ENCODE measurements at regions not wholly inside any gene's neighbourhood (a gene's known extent, or its start where the extent isn't known, plus 50 kb on each side); places are given as distances from the start of the nearest gene placed in this dataset.

DNA sequence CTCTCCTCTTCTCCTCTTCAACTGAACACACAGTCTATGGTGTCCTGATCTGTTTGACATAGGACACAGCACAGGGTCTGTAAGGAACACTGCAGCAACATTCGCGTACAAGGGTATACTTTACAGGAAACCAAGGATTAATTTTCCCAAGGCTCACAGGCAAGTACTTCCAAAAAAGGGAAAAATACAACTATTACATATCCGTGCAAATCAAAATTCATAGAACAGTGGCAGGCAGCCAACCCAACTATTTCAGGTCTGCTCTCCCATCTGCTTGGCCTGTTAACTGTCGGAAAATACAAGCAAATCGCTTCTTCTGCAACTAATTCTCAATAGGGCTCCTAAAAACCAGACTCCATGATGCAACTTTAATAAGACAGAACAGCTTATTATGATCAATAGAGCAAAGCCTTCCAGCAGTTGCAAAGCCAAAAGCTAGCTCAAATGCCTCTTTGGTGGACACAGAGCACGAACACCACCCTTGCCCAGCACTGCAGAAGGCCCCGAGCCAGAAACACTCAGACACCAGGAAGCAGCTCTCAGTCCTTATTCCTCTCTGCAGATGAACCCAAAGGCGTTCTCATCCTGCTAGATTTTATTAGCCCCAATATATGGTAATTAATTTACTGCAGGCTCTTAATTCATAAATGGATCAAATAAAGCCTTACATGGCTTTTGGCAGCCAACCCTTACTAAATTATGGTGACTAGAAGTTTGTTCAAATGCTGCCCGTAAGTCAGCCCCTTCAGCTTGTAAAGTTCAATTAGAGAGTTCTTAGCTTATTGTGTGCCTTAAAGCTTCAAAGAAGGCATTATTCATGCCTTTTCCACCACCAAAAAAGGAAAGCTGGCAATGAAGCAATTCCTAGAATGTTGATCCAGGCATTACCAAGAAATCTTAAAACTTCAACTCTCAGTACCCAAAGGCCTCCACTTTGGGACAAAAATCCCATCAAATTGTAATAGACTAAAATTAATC lies 68.8 kb downstream of the ZNF608 start:
- Histone ChIP-seq H3K4me1 (replicated peaks in 1 of 4; ENCODE audit: control insufficient read depth in 3 of 4, insufficient read depth in 4 of 4, low read length in 3 of 4) (peaks cover 0 to 15% (median 9%) of the 10 kb centered on the region in 4 experiments; a peak in 6 of 7 replicates), H2BK5ac (ENCODE audit: low read depth, low read length) (no peak overlapping the region), H2AK5ac (ENCODE audit: low read depth, low read length) (no peak overlapping the region), H3K27ac (ENCODE audit: low read depth, low read length) (no peak overlapping the region), H4K5ac (ENCODE audit: insufficient read length, low read depth, low read length) (no peak overlapping the region), H3K79me1 (ENCODE audit: low read depth, low read length) (peaks cover 7% of the 10 kb centered on the region), H3K23ac (ENCODE audit: insufficient read length) (no peak overlapping the region), H2BK20ac (ENCODE audit: low read length) (no peak overlapping the region), H3K4me2 (ENCODE audit: insufficient read depth in 1 of 2, low read depth in 2 of 2, low read length in 2 of 2) (no peak overlapping the region), H3K36me3 (ENCODE audit: control insufficient read depth in 2 of 4, insufficient read depth in 4 of 4, low read length in 3 of 4) (no peaks in the 10 kb centered on the region; a peak in 1 of 8 replicates), H2BK15ac (ENCODE audit: low read length) (no peak overlapping the region), H3K14ac (ENCODE audit: insufficient read length) (no peak overlapping the region), H3K9me3 (ENCODE audit: insufficient read depth in 2 of 2, low read depth in 1 of 2, low read length in 1 of 2) (no peaks in the 10 kb centered on the region), H3K27me3 (replicated peaks in 1 of 4; ENCODE audit: control insufficient read depth in 3 of 4, extremely low read depth in 1 of 4, insufficient read depth in 3 of 4, low read length in 3 of 4) (no peaks in the 10 kb centered on the region), H3K9ac (replicated peaks in 1 of 4; ENCODE audit: extremely low read depth in 1 of 4, low read depth in 3 of 4, low read length in 3 of 4) (no peak overlapping the region), H3K56ac (replicated peaks; ENCODE audit: insufficient read length, low read depth, low read length) (no peak overlapping the region), H3K4ac (replicated peaks; ENCODE audit: insufficient read length, low read depth, low read length) (no peak overlapping the region), H3K23me2 (ENCODE audit: low read depth, low read length) (no peaks in the 10 kb centered on the region; the same call in 1 of the 2 replicates), H3K4me3 (ENCODE audit: extremely low read depth in 1 of 4, insufficient read depth in 2 of 4, low read depth in 3 of 4, low read length in 4 of 4) (no peak overlapping the region), H2BK120ac (replicated peaks; ENCODE audit: low read depth, low read length) (no peak overlapping the region), H2BK12ac (ENCODE audit: low read depth, low read length) (no peak overlapping the region), H4K20me1 (replicated peaks in 1 of 2; ENCODE audit: control insufficient read depth in 1 of 2, insufficient read depth in 2 of 2, low read length in 2 of 2) (peaks cover 1 to 4% of the 10 kb centered on the region in 2 experiments), H3K79me2 (ENCODE audit: control insufficient read depth in 1 of 2, insufficient read depth in 2 of 2, low read length in 2 of 2) (peaks cover 0 to 97% of the 10 kb centered on the region in 2 experiments; a peak in 3 of 4 replicates), H4K8ac (ENCODE audit: extremely low read depth, insufficient read depth, low read length) (no peak overlapping the region), H4K91ac (replicated peaks; ENCODE audit: insufficient read length, low read length) (no peak overlapping the region), H3K18ac (ENCODE audit: extremely low read depth, low read length) (no peak overlapping the region), H2AFZ (ENCODE audit: low read length) (no peak overlapping the region)
- CTCF ChIA-PET (ENCODE audit: partially characterized antibody), result interaction anchor here (0.6 to 1.3 kb wide), 2 partner anchors 10 to 47 kb away, joined by 3 read pairs; no protein-coding TSS in a partner anchor
- FAIRE-seq, result no peak
- 91% methylated on average over 9 of the region's 9 CpGs; no CpG with 5 or more reads in 1 of the 2 experiments for WGBS, 2 experiments (ENCODE audit: extremely low coverage in 1 of 2, insufficient coverage in 1 of 2, insufficient read length in 1 of 2, insufficient replicate concordance in 2 of 2, low coverage in 1 of 2, low lambda C conversion rate in 2 of 2, missing lambda C conversion rate in 1 of 2)
- POLR2A ChIA-PET (ENCODE audit: partially characterized antibody), result interaction anchor here (1.1 kb wide), 1 partner anchor 9 kb away, joined by 3 read pairs; no protein-coding TSS in a partner anchor
- no peak for DNase-seq (ENCODE audit: low read depth in 1 of 2, low spot score in 2 of 2)
- TF ChIP-seq BACH1 (IDR thresholded peaks at IDR 0.05; ENCODE audit: low read length), result no peak

All from H1 (cell line).